Germinal center (tissue), 1 donor: ENCODE measurements at regions not wholly inside any gene's neighbourhood (a gene's known extent, or its start where the extent isn't known, plus 50 kb on each side); places are given as distances from the start of the nearest gene placed in this dataset.

ENCODE experiments used
- DNase-seq: peaks from one replicate; pipeline ENCODE4 v3.0.0; 2012; ENCODE audit warnings: mixed read lengths, low spot score

- DNase-seq: no peak
These were observed 92.9 kb upstream of the SYNDIG1 start for GRCh38 chr20:24376311-24377099.

GRCh38 chr20:24373372-24373771, 96.1 kb upstream of the SYNDIG1 start:
- DNase-seq: no peak

- DNase-seq: no peak
These were observed 98.3 kb upstream of the SYNDIG1 start for GRCh38 chr20:24370911-24371695.

- no peak for DNase-seq
These were observed 99.2 kb upstream of the SYNDIG1 start for GRCh38 chr20:24370249-24370648.

GRCh38 chr20:24368253-24368652, 101.2 kb upstream of the SYNDIG1 start:
- no peak for DNase-seq

GRCh38 chr20:24366336-24367004, 103.0 kb upstream of the SYNDIG1 start:
- no peak for DNase-seq

GRCh38 chr20:24365670-24366069, 103.8 kb upstream of the SYNDIG1 start:
- no peak for DNase-seq

- DNase-seq: no peak
These were observed 104.9 kb upstream of the SYNDIG1 start for GRCh38 chr20:24364482-24364881.

GRCh38 chr20:24363031-24363430, 106.4 kb upstream of the SYNDIG1 start:
- DNase-seq: no peak

- no peak for DNase-seq
These were observed 107.3 kb upstream of the SYNDIG1 start for GRCh38 chr20:24362080-24362479.

- no peak for DNase-seq
These were observed 107.9 kb upstream of the SYNDIG1 start for GRCh38 chr20:24361541-24361940.

GRCh38 chr20:24360531-24360930, 108.9 kb upstream of the SYNDIG1 start:
- DNase-seq: no peak

- DNase-seq: no peak
These were observed 110.0 kb upstream of the SYNDIG1 start for GRCh38 chr20:24359321-24360027.

GRCh38 chr20:24357931-24358330, 111.5 kb upstream of the SYNDIG1 start:
- no peak for DNase-seq

GRCh38 chr20:24357177-24357576, 112.3 kb upstream of the SYNDIG1 start:
- no peak for DNase-seq

- DNase-seq: no peak
These were observed 116.2 kb upstream of the SYNDIG1 start for GRCh38 chr20:24353135-24353690.

- DNase-seq: no peak
These were observed 118.5 kb upstream of the SYNDIG1 start for GRCh38 chr20:24350923-24351368.

- no peak for DNase-seq
These were observed 127.6 kb upstream of the SYNDIG1 start for GRCh38 chr20:24341781-24342180.

- no peak for DNase-seq
These were observed 128.5 kb upstream of the SYNDIG1 start for GRCh38 chr20:24340933-24341332.

GRCh38 chr20:24339210-24339641, 130.2 kb upstream of the SYNDIG1 start:
- no peak for DNase-seq

GRCh38 chr20:24337551-24337950, 131.9 kb upstream of the SYNDIG1 start:
- no peak for DNase-seq

GRCh38 chr20:24337069-24337468, 132.4 kb upstream of the SYNDIG1 start:
- no peak for DNase-seq
